H1 (cell line): ENCODE measurements at regions not wholly inside any gene's neighbourhood (a gene's known extent, or its start where the extent isn't known, plus 50 kb on each side); places are given as distances from the start of the nearest gene placed in this dataset.

ENCODE experiments used
- CTCF ChIA-PET: fragments of 300-600 bp; sonication (Branson Sonifier 250); formaldehyde crosslinking; loops from one replicate; lab custom pipeline; 2021; ENCODE audit not compliant: partially characterized antibody; lab: Charles Lee
- POLR2A ChIA-PET: fragments of 300-600 bp; sonication (Branson Sonifier 250); formaldehyde crosslinking; loops from one replicate; lab custom pipeline; 2021; ENCODE audit warnings: inconsistent platforms; ENCODE audit not compliant: partially characterized antibody; lab: Charles Lee
- DNase-seq, 2 experiments: peaks; one replicate each; pipeline versions ENCODE4 v3.0.0 to v3.0.0-alpha.2; 2010 to 2022; ENCODE audit warnings: low spot score in 2 of 2, low read depth in 1 of 2, mixed read lengths in 1 of 2
- FAIRE-seq: peaks from 2 replicates; lab custom pipeline; 2011; peaks lifted over from hg19 to GRCh38; lab: Jason Lieb, UNC
- H2AFZ ChIP-seq: 2 replicates; pipeline ENCODE4 v1.8.1; 2012; ENCODE audit warnings: low read length, inconsistent platforms
- H2AK5ac ChIP-seq: 2 replicates; pipeline ENCODE4 v1.6.1; 2013; ENCODE audit warnings: low read depth, low read length
- H2BK120ac ChIP-seq: replicated peaks from 2 replicates; pipeline ENCODE3; 2013; ENCODE audit warnings: low read depth, low read length, inconsistent platforms
- H2BK12ac ChIP-seq: 2 replicates; pipeline ENCODE4 v1.6.1; 2013; ENCODE audit warnings: low read depth, low read length
- H2BK15ac ChIP-seq: 2 replicates; pipeline ENCODE4 v1.6.1; 2013; ENCODE audit warnings: low read length
- H2BK20ac ChIP-seq: 2 replicates; pipeline ENCODE4 v1.6.1; 2013; ENCODE audit warnings: low read length
- H2BK5ac ChIP-seq: 2 replicates; pipeline ENCODE4 v1.6.1; 2013; ENCODE audit warnings: low read depth, low read length
- H3K14ac ChIP-seq: 2 replicates; pipeline ENCODE4 v1.6.1; 2013; ENCODE audit warnings: inconsistent platforms; ENCODE audit not compliant: insufficient read length
- H3K18ac ChIP-seq: 2 replicates; pipeline ENCODE4 v1.6.1; 2013; ENCODE audit warnings: low read length; ENCODE audit errors: extremely low read depth
- H3K23ac ChIP-seq: 2 replicates; pipeline ENCODE4 v1.6.1; 2013; ENCODE audit warnings: inconsistent platforms; ENCODE audit not compliant: insufficient read length
- H3K23me2 ChIP-seq: 2 replicates; pipeline ENCODE4 v1.6.1; 2013; ENCODE audit warnings: low read depth, low read length
- H3K27ac ChIP-seq: 2 replicates; pipeline ENCODE4 v1.6.1; 2011; ENCODE audit warnings: low read depth, low read length, inconsistent platforms
- H3K27me3 ChIP-seq, 4 experiments: replicated peaks in 1 of 4; 1 replicate in 1 of 4; 2 replicates in 3 of 4; pipeline versions ENCODE4 v1.6.1 to v1.8.1; 2011 to 2013; ENCODE audit warnings: low read length in 3 of 4, mild to moderate bottlenecking in 3 of 4, inconsistent platforms in 2 of 4, mixed read lengths in 2 of 4, moderate library complexity in 1 of 4; ENCODE audit not compliant: control insufficient read depth in 3 of 4, insufficient read depth in 3 of 4; ENCODE audit errors: extremely low read depth in 1 of 4
- H3K36me3 ChIP-seq, 4 experiments: 2 replicates each; pipeline versions ENCODE4 v1.6.1 to v1.8.1; 2011 to 2013; ENCODE audit warnings: mild to moderate bottlenecking in 4 of 4, low read length in 3 of 4, moderate library complexity in 2 of 4, control low read depth in 1 of 4, inconsistent platforms in 1 of 4; ENCODE audit not compliant: insufficient read depth in 4 of 4, control insufficient read depth in 2 of 4
- H3K4ac ChIP-seq: replicated peaks from 2 replicates; pipeline ENCODE3; 2013; ENCODE audit warnings: low read length, low read depth, mixed read lengths, inconsistent platforms; ENCODE audit not compliant: insufficient read length
- H3K4me1 ChIP-seq, 4 experiments: replicated peaks in 1 of 4; 1 replicate in 1 of 4; 2 replicates in 3 of 4; pipeline versions ENCODE4 v1.6.1 to v1.8.1; 2011 to 2013; ENCODE audit warnings: low read length in 3 of 4, inconsistent platforms in 2 of 4, mixed read lengths in 1 of 4; ENCODE audit not compliant: insufficient read depth in 4 of 4, control insufficient read depth in 3 of 4
- H3K4me2 ChIP-seq, 2 experiments: 2 replicates each; pipeline versions ENCODE4 v1.6.1 to v1.8.1; 2011 to 2013; ENCODE audit warnings: low read depth in 2 of 2, low read length in 2 of 2, control low read depth in 1 of 2, inconsistent platforms in 1 of 2, mild to moderate bottlenecking in 1 of 2; ENCODE audit not compliant: insufficient read depth in 1 of 2
- H3K4me3 ChIP-seq, 4 experiments: fragments of 200-600, 300-600 bp in 1 of 4; sonication (generic), shearing (Covaris generic), sonication (Bioruptor Twin) in 1 of 4; 2 replicates each; pipeline versions ENCODE4 v1.5.1 to v1.8.1; 2011 to 2016; ENCODE audit warnings: low read length in 4 of 4, low read depth in 3 of 4, control low read depth in 2 of 4, inconsistent platforms in 2 of 4, mild to moderate bottlenecking in 2 of 4, mixed read lengths in 1 of 4, moderate library complexity in 1 of 4; ENCODE audit not compliant: insufficient read depth in 2 of 4; ENCODE audit errors: extremely low read depth in 1 of 4
- H3K56ac ChIP-seq: replicated peaks from 2 replicates; pipeline ENCODE3; 2013; ENCODE audit warnings: low read depth, mild to moderate bottlenecking, mixed read lengths, low read length, inconsistent platforms; ENCODE audit not compliant: insufficient read length
- H3K79me1 ChIP-seq: 2 replicates; pipeline ENCODE4 v1.6.1; 2013; ENCODE audit warnings: low read depth, low read length, control low read depth
- H3K79me2 ChIP-seq, 2 experiments: 2 replicates each; pipeline versions ENCODE4 v1.6.1 to v1.8.1; 2012 to 2013; ENCODE audit warnings: low read length in 2 of 2, mild to moderate bottlenecking in 2 of 2, inconsistent platforms in 1 of 2; ENCODE audit not compliant: insufficient read depth in 2 of 2, control insufficient read depth in 1 of 2
- H3K9ac ChIP-seq, 4 experiments: replicated peaks in 1 of 4; 1 replicate in 1 of 4; 2 replicates in 3 of 4; pipeline versions ENCODE4 v1.6.1 to v1.8.1; 2011 to 2013; ENCODE audit warnings: low read depth in 3 of 4, low read length in 3 of 4, control low read depth in 2 of 4, mild to moderate bottlenecking in 2 of 4, moderate library complexity in 2 of 4, inconsistent platforms in 1 of 4; ENCODE audit errors: extremely low read depth in 1 of 4
- H3K9me3 ChIP-seq, 2 experiments: 2 replicates each; pipeline versions ENCODE4 v1.6.1 to v1.8.1; 2012 to 2013; ENCODE audit warnings: mild to moderate bottlenecking in 2 of 2, moderate library complexity in 2 of 2, control low read depth in 1 of 2, inconsistent platforms in 1 of 2, low read depth in 1 of 2, low read length in 1 of 2, mixed read lengths in 1 of 2; ENCODE audit not compliant: insufficient read depth in 2 of 2
- H4K20me1 ChIP-seq, 2 experiments: replicated peaks in 1 of 2; 2 replicates each; pipeline versions ENCODE3 to v1.8.1; 2011 to 2013; ENCODE audit warnings: inconsistent platforms in 2 of 2, low read length in 2 of 2, mild to moderate bottlenecking in 1 of 2; ENCODE audit not compliant: insufficient read depth in 2 of 2, control insufficient read depth in 1 of 2
- H4K5ac ChIP-seq: 2 replicates; pipeline ENCODE4 v1.6.1; 2013; ENCODE audit warnings: low read length, low read depth, mixed read lengths, inconsistent platforms; ENCODE audit not compliant: insufficient read length
- H4K8ac ChIP-seq: 2 replicates; pipeline ENCODE4 v1.8.0; 2013; ENCODE audit warnings: mild to moderate bottlenecking, moderate library complexity, low read length, inconsistent platforms; ENCODE audit not compliant: insufficient read depth; ENCODE audit errors: extremely low read depth
- H4K91ac ChIP-seq: replicated peaks from 2 replicates; pipeline ENCODE3; 2013; ENCODE audit warnings: low read length, mixed read lengths, inconsistent platforms; ENCODE audit not compliant: insufficient read length
- RNF2 ChIP-seq: fragments of 200-900, 300-1000 bp; sonication (generic); IDR thresholded peaks from 2 replicates; pipeline ENCODE4 v1.7.1; 2016; ENCODE audit warnings: borderline replicate concordance, low read depth, mild to moderate bottlenecking, antibody characterized with exemption, low read length; ENCODE audit not compliant: poor library complexity, severe bottlenecking; ENCODE audit errors: missing control alignments
- WGBS, 2 experiments: shearing (Covaris generic) in 1 of 2; methylation state at CpG; one replicate each; pipeline versions ENCODE4 v1.1.6 to v1.1.7; 2013 to 2015; ENCODE audit warnings: low lambda C conversion rate in 2 of 2, mixed read lengths in 2 of 2, inconsistent platforms in 1 of 2, low coverage in 1 of 2, missing lambda C conversion rate in 1 of 2; ENCODE audit not compliant: insufficient replicate concordance in 2 of 2, insufficient coverage in 1 of 2, insufficient read length in 1 of 2; ENCODE audit errors: extremely low coverage in 1 of 2, missing lambda C conversion rate in 1 of 2; 5-methylcytosine and 5-hydroxymethylcytosine counted together

- no peak for TF ChIP-seq RNF2
- H2BK12ac ChIP-seq, result no peak overlapping the region
- no peak overlapping the region for H3K4me2 ChIP-seq
- FAIRE-seq (no peak), DNase-seq (no peak)
- H3K36me3 ChIP-seq, result no peaks in the 10 kb centered on the region
- H2BK15ac ChIP-seq, result no peak overlapping the region
- no peak overlapping the region for H4K5ac ChIP-seq
- H3K9ac ChIP-seq, result no peak overlapping the region
- no peak overlapping the region for H2BK120ac ChIP-seq
- H4K20me1 ChIP-seq, result no peaks in the 10 kb centered on the region
- H3K14ac ChIP-seq, result no peak overlapping the region
- ChIA-PET CTCF (no interaction called here), POLR2A (no interaction called here)
- no peaks in the 10 kb centered on the region for H3K27me3 ChIP-seq
- H3K4me3 ChIP-seq, result no peak overlapping the region
- H2BK20ac ChIP-seq, result no peak overlapping the region
- H2BK5ac ChIP-seq, result no peak overlapping the region
- no peaks in the 10 kb centered on the region for H3K4me1 ChIP-seq
- H3K4ac ChIP-seq, result no peak overlapping the region
- H4K8ac ChIP-seq, result no peak overlapping the region
- no peaks in the 10 kb centered on the region for H3K23me2 ChIP-seq
- H3K27ac ChIP-seq, result no peak overlapping the region
- no peak overlapping the region for H3K23ac ChIP-seq
- no peaks in the 10 kb centered on the region for H3K9me3 ChIP-seq
- H3K56ac ChIP-seq, result no peak overlapping the region
- no peaks in the 10 kb centered on the region for H3K79me1 ChIP-seq
- H3K79me2 ChIP-seq, result no peaks in the 10 kb centered on the region
- no peak overlapping the region for H2AFZ ChIP-seq
- 100% methylated on average over 4 of the region's 4 CpGs; no CpG with 5 or more reads in 1 of the 2 experiments for WGBS, 2 experiments
- no peak overlapping the region for H3K18ac ChIP-seq
- H4K91ac ChIP-seq, result no peak overlapping the region
- H2AK5ac ChIP-seq, result no peak overlapping the region
These were observed 922.8 kb upstream of the GJE1 start for GRCh38 chr6:141209890-141210289.
